Ovary (tissue), 3 donors: ENCODE measurements at regions not wholly inside any gene's neighbourhood (a gene's known extent, or its start where the extent isn't known, plus 50 kb on each side); places are given as distances from the start of the nearest gene placed in this dataset.

ENCODE experiments used
- EP300 ChIP-seq: sonication (generic); formaldehyde crosslinking; IDR thresholded peaks from one replicate; pipeline ENCODE4 v1.6.1; 2017; ENCODE audit warnings: antibody characterized with exemption
- POLR2A ChIP-seq: fragments of 450-650 bp; IDR thresholded peaks from one replicate; pipeline ENCODE4 v1.6.1; 2017; ENCODE audit warnings: antibody characterized with exemption, mild to moderate bottlenecking, moderate library complexity
- TF ChIP-seq, protein P1 (sequence below), 3 donors: fragments of 450-650 bp in 2 of 3; fragments of 200-600 bp in 1 of 3; IDR thresholded peaks; one replicate each; pipeline versions ENCODE4 v1.5.1 to v1.8.0; 2016 to 2022; ENCODE audit warnings: antibody characterized with exemption in 3 of 3, mild to moderate bottlenecking in 1 of 3
- donor health status: DM: no; HTN: no; CAD: no.

DNA sequence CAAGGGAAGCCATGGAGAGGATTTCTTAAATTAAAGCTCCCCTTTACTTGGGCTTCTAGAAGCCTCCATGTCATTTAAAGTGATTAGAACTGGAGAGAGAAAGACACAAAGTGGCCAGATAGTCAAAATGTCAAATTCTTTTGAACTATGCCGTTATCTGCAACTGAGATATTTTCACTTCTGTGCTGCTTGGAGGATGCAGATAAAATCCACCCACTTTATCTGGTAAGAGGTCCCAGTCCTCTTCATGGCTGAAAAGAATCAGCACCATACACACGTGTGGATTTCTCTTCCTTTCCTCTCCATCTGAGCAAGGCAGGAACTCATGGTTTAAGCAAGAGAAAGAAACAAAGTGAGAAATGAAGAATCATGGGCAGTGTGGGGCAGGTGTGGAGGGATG lies 276.9 kb upstream of the RUNX1 start:
- TF ChIP-seq, protein P1, sequence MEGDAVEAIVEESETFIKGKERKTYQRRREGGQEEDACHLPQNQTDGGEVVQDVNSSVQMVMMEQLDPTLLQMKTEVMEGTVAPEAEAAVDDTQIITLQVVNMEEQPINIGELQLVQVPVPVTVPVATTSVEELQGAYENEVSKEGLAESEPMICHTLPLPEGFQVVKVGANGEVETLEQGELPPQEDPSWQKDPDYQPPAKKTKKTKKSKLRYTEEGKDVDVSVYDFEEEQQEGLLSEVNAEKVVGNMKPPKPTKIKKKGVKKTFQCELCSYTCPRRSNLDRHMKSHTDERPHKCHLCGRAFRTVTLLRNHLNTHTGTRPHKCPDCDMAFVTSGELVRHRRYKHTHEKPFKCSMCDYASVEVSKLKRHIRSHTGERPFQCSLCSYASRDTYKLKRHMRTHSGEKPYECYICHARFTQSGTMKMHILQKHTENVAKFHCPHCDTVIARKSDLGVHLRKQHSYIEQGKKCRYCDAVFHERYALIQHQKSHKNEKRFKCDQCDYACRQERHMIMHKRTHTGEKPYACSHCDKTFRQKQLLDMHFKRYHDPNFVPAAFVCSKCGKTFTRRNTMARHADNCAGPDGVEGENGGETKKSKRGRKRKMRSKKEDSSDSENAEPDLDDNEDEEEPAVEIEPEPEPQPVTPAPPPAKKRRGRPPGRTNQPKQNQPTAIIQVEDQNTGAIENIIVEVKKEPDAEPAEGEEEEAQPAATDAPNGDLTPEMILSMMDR (IDR thresholded peaks at IDR 0.05), result no peak
- TF ChIP-seq POLR2A (no peak), EP300 (no peak)
